T-helper 1 cell treated with Interleukin-12 subunit alpha and Interleukin-12 subunit beta and Interleukin-4 antibody, amounts not matched to agents 30 μg/mL and 1 μg/mL, for 36 hours (primary cell): ENCODE measurements at regions not wholly inside any gene's neighbourhood (a gene's known extent, or its start where the extent isn't known, plus 50 kb on each side); places are given as distances from the start of the nearest gene placed in this dataset.
"Not testable (repeated sequence)": the region's sequence is repeated elsewhere in the genome, so short reads cannot be mapped to it uniquely, and the experiment has no call there.

ENCODE experiments used
- H3K27ac Mint-ChIP-seq: one replicate; pipeline ENCODE4 v1.8.0; 2021; ENCODE audit warnings: mild to moderate bottlenecking, mixed read lengths
- H3K27me3 Mint-ChIP-seq: one replicate; pipeline ENCODE4 v1.8.0; 2021; ENCODE audit warnings: low read depth, mixed read lengths
- H3K36me3 Mint-ChIP-seq: one replicate; pipeline ENCODE4 v1.8.0; 2021; ENCODE audit warnings: low read depth, mixed read lengths
- H3K4me1 Mint-ChIP-seq: one replicate; pipeline ENCODE4 v1.8.0; 2021; ENCODE audit warnings: low read depth, mixed read lengths
- H3K4me3 Mint-ChIP-seq: one replicate; pipeline ENCODE4 v1.8.0; 2021; ENCODE audit warnings: mild to moderate bottlenecking, moderate library complexity, mixed read lengths
- H3K9me3 Mint-ChIP-seq: one replicate; pipeline ENCODE4 v1.8.0; 2021; ENCODE audit warnings: mixed read lengths

- no peaks in the 10 kb centered on the region for H3K27me3 Mint-ChIP-seq
Observed at GRCh38 chr22:47367107-47367690, 604.7 kb downstream of the TBC1D22A start.

GRCh38 chr22:47366026-47366767, 603.7 kb downstream of the TBC1D22A start:
- Mint-ChIP-seq H3K4me1 (no peaks in the 10 kb centered on the region), H3K9me3 (peaks cover 18% of the 10 kb centered on the region), H3K27me3 (no peaks in the 10 kb centered on the region), H3K27ac (no peak overlapping the region), H3K36me3 (no peaks in the 10 kb centered on the region), H3K4me3 (no peak overlapping the region)

More at GRCh38 chr22:47367107-47367690, 604.7 kb downstream of the TBC1D22A start:
- Mint-ChIP-seq H3K4me3 (no peak overlapping the region), H3K9me3 (peaks cover 15% of the 10 kb centered on the region), H3K4me1 (no peaks in the 10 kb centered on the region), H3K36me3 (no peaks in the 10 kb centered on the region), H3K27ac (no peak overlapping the region)

GRCh38 chr22:47361247-47361646, 598.8 kb downstream of the TBC1D22A start:
- H3K36me3 Mint-ChIP-seq, result no peaks in the 10 kb centered on the region
- no peaks in the 10 kb centered on the region for H3K27me3 Mint-ChIP-seq
- no peak overlapping the region for H3K27ac Mint-ChIP-seq
- no peak overlapping the region for H3K4me3 Mint-ChIP-seq
- no peaks in the 10 kb centered on the region for H3K4me1 Mint-ChIP-seq
- H3K9me3 Mint-ChIP-seq, result peaks cover 20% of the 10 kb centered on the region

GRCh38 chr22:47357493-47357892, 595.0 kb downstream of the TBC1D22A start:
- H3K9me3 Mint-ChIP-seq, result peaks cover 8% of the 10 kb centered on the region
- no peaks in the 10 kb centered on the region for H3K36me3 Mint-ChIP-seq
- no peaks in the 10 kb centered on the region for H3K27me3 Mint-ChIP-seq
- no peak overlapping the region for H3K4me3 Mint-ChIP-seq
- H3K4me1 Mint-ChIP-seq, result no peaks in the 10 kb centered on the region
- no peak overlapping the region for H3K27ac Mint-ChIP-seq

- Mint-ChIP-seq H3K27ac (no peak overlapping the region), H3K4me1 (no peaks in the 10 kb centered on the region), H3K9me3 (peaks cover 5% of the 10 kb centered on the region), H3K27me3 (no peaks in the 10 kb centered on the region), H3K36me3 (no peaks in the 10 kb centered on the region), H3K4me3 (no peak overlapping the region)
Observed at GRCh38 chr22:47357086-47357485, 594.6 kb downstream of the TBC1D22A start.

- H3K27ac Mint-ChIP-seq, result no peak overlapping the region
- no peak overlapping the region for H3K4me3 Mint-ChIP-seq
- H3K4me1 Mint-ChIP-seq, result no peaks in the 10 kb centered on the region
- no peaks in the 10 kb centered on the region for H3K36me3 Mint-ChIP-seq
- H3K9me3 Mint-ChIP-seq, result peaks cover 5% of the 10 kb centered on the region
- H3K27me3 Mint-ChIP-seq, result no peaks in the 10 kb centered on the region
Observed at GRCh38 chr22:47356511-47357011, 594.1 kb downstream of the TBC1D22A start.

- Mint-ChIP-seq H3K9me3 (no peaks in the 10 kb centered on the region), H3K27ac (no peak overlapping the region), H3K36me3 (no peaks in the 10 kb centered on the region), H3K4me1 (no peaks in the 10 kb centered on the region), H3K4me3 (no peak overlapping the region), H3K27me3 (no peaks in the 10 kb centered on the region)
Observed at GRCh38 chr22:47355776-47356510, 593.5 kb downstream of the TBC1D22A start.

GRCh38 chr22:47355388-47355725, 592.9 kb downstream of the TBC1D22A start:
- Mint-ChIP-seq H3K9me3 (no peaks in the 10 kb centered on the region), H3K4me3 (no peak overlapping the region), H3K36me3 (no peaks in the 10 kb centered on the region)

GRCh38 chr22:47354668-47355387, 592.4 kb downstream of the TBC1D22A start:
- Mint-ChIP-seq H3K27me3 (no peaks in the 10 kb centered on the region), H3K4me1 (no peaks in the 10 kb centered on the region), H3K9me3 (no peaks in the 10 kb centered on the region), H3K4me3 (no peak overlapping the region), H3K36me3 (no peaks in the 10 kb centered on the region), H3K27ac (no peak overlapping the region)

More at GRCh38 chr22:47355388-47355725, 592.9 kb downstream of the TBC1D22A start:
- no peak overlapping the region for H3K27ac Mint-ChIP-seq
- no peaks in the 10 kb centered on the region for H3K27me3 Mint-ChIP-seq
- no peaks in the 10 kb centered on the region for H3K4me1 Mint-ChIP-seq

- Mint-ChIP-seq H3K9me3 (no peaks in the 10 kb centered on the region), H3K27ac (no peak overlapping the region), H3K4me1 (no peaks in the 10 kb centered on the region), H3K4me3 (no peak overlapping the region), H3K27me3 (peaks cover 5% of the 10 kb centered on the region), H3K36me3 (no peaks in the 10 kb centered on the region)
Observed at GRCh38 chr22:47352920-47353700, 590.7 kb downstream of the TBC1D22A start.

- H3K27me3 Mint-ChIP-seq, result peaks cover 5% of the 10 kb centered on the region
- H3K4me1 Mint-ChIP-seq, result no peaks in the 10 kb centered on the region
- no peak overlapping the region for H3K4me3 Mint-ChIP-seq
- no peaks in the 10 kb centered on the region for H3K9me3 Mint-ChIP-seq
- H3K36me3 Mint-ChIP-seq, result no peaks in the 10 kb centered on the region
- H3K27ac Mint-ChIP-seq, result no peak overlapping the region
Observed at GRCh38 chr22:47351836-47352579, 589.6 kb downstream of the TBC1D22A start.

- not testable (repeated sequence) for H3K9me3 Mint-ChIP-seq, H3K27ac Mint-ChIP-seq, H3K27me3 Mint-ChIP-seq, H3K4me1 Mint-ChIP-seq, H3K36me3 Mint-ChIP-seq, H3K4me3 Mint-ChIP-seq
Observed at GRCh38 chr22:47346287-47346686, 583.8 kb downstream of the TBC1D22A start.

GRCh38 chr22:47345025-47345424, 582.6 kb downstream of the TBC1D22A start:
- H3K9me3 Mint-ChIP-seq, result no peaks in the 10 kb centered on the region
- H3K27me3 Mint-ChIP-seq, result peaks cover 5% of the 10 kb centered on the region
- H3K4me3 Mint-ChIP-seq, result no peak overlapping the region
- H3K27ac Mint-ChIP-seq, result no peak overlapping the region
- H3K4me1 Mint-ChIP-seq, result no peaks in the 10 kb centered on the region
- H3K36me3 Mint-ChIP-seq, result no peaks in the 10 kb centered on the region
